Panc1 (cell line): ENCODE measurements at regions not wholly inside any gene's neighbourhood (a gene's known extent, or its start where the extent isn't known, plus 50 kb on each side); places are given as distances from the start of the nearest gene placed in this dataset.

Source experiments
- CTCF ChIP-seq: fragments of 450-650 bp; IDR thresholded peaks from 2 replicates; pipeline ENCODE4 v1.5.1; 2017; ENCODE audit warnings: mild to moderate bottlenecking
- POLR2AphosphoS5 ChIP-seq: IDR thresholded peaks from 2 replicates; pipeline ENCODE4 v1.6.1; 2012; ENCODE audit warnings: mild to moderate bottlenecking, low read depth, low read length, moderate library complexity
- TCF7L2 ChIP-seq: IDR thresholded peaks from 2 replicates; pipeline ENCODE4 v1.6.1; 2011; ENCODE audit warnings: mild to moderate bottlenecking, low read depth, low read length, inconsistent platforms
- TF ChIP-seq, protein P1 (sequence below), 2 experiments: IDR thresholded peaks; 2 replicates each; pipeline ENCODE4 v1.6.1; 2011 to 2012; ENCODE audit warnings: low read depth in 2 of 2, control low read depth in 1 of 2, low read length in 1 of 2, mild to moderate bottlenecking in 1 of 2, moderate library complexity in 1 of 2; ENCODE audit not compliant: insufficient read depth in 1 of 2

- TF ChIP-seq CTCF (no peak), TCF7L2 (no peak), POLR2AphosphoS5 (no peak)
- TF ChIP-seq, protein P1, sequence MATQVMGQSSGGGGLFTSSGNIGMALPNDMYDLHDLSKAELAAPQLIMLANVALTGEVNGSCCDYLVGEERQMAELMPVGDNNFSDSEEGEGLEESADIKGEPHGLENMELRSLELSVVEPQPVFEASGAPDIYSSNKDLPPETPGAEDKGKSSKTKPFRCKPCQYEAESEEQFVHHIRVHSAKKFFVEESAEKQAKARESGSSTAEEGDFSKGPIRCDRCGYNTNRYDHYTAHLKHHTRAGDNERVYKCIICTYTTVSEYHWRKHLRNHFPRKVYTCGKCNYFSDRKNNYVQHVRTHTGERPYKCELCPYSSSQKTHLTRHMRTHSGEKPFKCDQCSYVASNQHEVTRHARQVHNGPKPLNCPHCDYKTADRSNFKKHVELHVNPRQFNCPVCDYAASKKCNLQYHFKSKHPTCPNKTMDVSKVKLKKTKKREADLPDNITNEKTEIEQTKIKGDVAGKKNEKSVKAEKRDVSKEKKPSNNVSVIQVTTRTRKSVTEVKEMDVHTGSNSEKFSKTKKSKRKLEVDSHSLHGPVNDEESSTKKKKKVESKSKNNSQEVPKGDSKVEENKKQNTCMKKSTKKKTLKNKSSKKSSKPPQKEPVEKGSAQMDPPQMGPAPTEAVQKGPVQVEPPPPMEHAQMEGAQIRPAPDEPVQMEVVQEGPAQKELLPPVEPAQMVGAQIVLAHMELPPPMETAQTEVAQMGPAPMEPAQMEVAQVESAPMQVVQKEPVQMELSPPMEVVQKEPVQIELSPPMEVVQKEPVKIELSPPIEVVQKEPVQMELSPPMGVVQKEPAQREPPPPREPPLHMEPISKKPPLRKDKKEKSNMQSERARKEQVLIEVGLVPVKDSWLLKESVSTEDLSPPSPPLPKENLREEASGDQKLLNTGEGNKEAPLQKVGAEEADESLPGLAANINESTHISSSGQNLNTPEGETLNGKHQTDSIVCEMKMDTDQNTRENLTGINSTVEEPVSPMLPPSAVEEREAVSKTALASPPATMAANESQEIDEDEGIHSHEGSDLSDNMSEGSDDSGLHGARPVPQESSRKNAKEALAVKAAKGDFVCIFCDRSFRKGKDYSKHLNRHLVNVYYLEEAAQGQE (IDR thresholded peaks at IDR 0.05; ENCODE audit: insufficient read depth in 1 of 2, low read depth in 2 of 2, low read length in 1 of 2), result no peak
Observed at GRCh38 chr5:158033724-158034123, 174.8 kb upstream of the CLINT1 start.
